WTC11 (cell line): ENCODE measurements at regions not wholly inside any gene's neighbourhood (a gene's known extent, or its start where the extent isn't known, plus 50 kb on each side); places are given as distances from the start of the nearest gene placed in this dataset.

Source experiments
- ATAC-seq: fragments of 200-7000 bp; cut with Tn5 transposase; 2 replicates; pipeline ENCODE4 v1.10.0; 2021; ENCODE audit warnings: mild to moderate bottlenecking, moderate library complexity
- CTCF ChIA-PET: fragments of 300-600 bp; sonication (Branson Sonifier 250); formaldehyde crosslinking; loops from one replicate; lab custom pipeline; 2021; ENCODE audit warnings: antibody characterized with exemption; lab: Charles Lee
- POLR2A ChIA-PET: fragments of 350-600 bp; sonication (Branson Sonifier 250); formaldehyde crosslinking; loops from one replicate; lab custom pipeline; 2021; ENCODE audit warnings: antibody characterized with exemption; lab: Charles Lee
- DNase-seq: peaks from one replicate; pipeline ENCODE4 v3.0.0; 2021; ENCODE audit warnings: low spot score
- H3K27ac Mint-ChIP-seq: 2 replicates; pipeline ENCODE4 v1.8.0; 2021; ENCODE audit warnings: mixed read lengths
- H3K27me3 Mint-ChIP-seq: 2 replicates; pipeline ENCODE4 v1.8.0; 2021; ENCODE audit warnings: low read depth, mild to moderate bottlenecking, moderate library complexity, mixed read lengths
- H3K36me3 Mint-ChIP-seq: 2 replicates; pipeline ENCODE4 v1.8.0; 2021; ENCODE audit warnings: mixed read lengths
- H3K4me1 Mint-ChIP-seq: 2 replicates; pipeline ENCODE4 v1.8.0; 2022; ENCODE audit warnings: mixed read lengths
- H3K4me3 Mint-ChIP-seq: 2 replicates; pipeline ENCODE4 v1.8.0; 2021; ENCODE audit warnings: mild to moderate bottlenecking, moderate library complexity, mixed read lengths
- H3K9me3 Mint-ChIP-seq: 2 replicates; pipeline ENCODE4 v1.8.0; 2021; ENCODE audit warnings: mixed read lengths
- ATF3 ChIP-seq: sonication (generic); formaldehyde crosslinking; conservative IDR thresholded peaks from 2 replicates; pipeline ENCODE4 v1.8.1; 2022; ENCODE audit warnings: mild to moderate bottlenecking, missing genetic modification reagents
- CDX4 ChIP-seq: fragments of 250-450 bp; sonication (Bioruptor Pico); IDR thresholded peaks from 2 replicates; pipeline ENCODE4 v1.9.0; 2021; ENCODE audit warnings: moderate library complexity, mild to moderate bottlenecking, inconsistent platforms, borderline replicate concordance
- CTCF ChIP-seq: fragments of 200-600 bp; IDR thresholded peaks from 2 replicates; pipeline ENCODE4 v1.8.0; 2022; ENCODE audit warnings: antibody characterized with exemption
- E2F1 ChIP-seq: sonication (generic); formaldehyde crosslinking; IDR thresholded peaks from 2 replicates; pipeline ENCODE4 v1.8.0; 2022; ENCODE audit warnings: mild to moderate bottlenecking, missing genetic modification reagents
- E2F5 ChIP-seq: sonication (generic); formaldehyde crosslinking; IDR thresholded peaks from 2 replicates; pipeline ENCODE4 v1.8.1; 2022; ENCODE audit warnings: mild to moderate bottlenecking, moderate library complexity, missing genetic modification reagents
- HMGA2 ChIP-seq: fragments of 250-450 bp; sonication (Bioruptor Pico); IDR thresholded peaks from 2 replicates; pipeline ENCODE4 v1.4.0; 2021; ENCODE audit warnings: mild to moderate bottlenecking, moderate library complexity
- IRF2 ChIP-seq: sonication (generic); formaldehyde crosslinking; IDR thresholded peaks from 2 replicates; pipeline ENCODE4 v1.8.0; 2022; ENCODE audit warnings: low read depth, missing genetic modification reagents, borderline replicate concordance
- MYBL2 ChIP-seq: sonication (generic); formaldehyde crosslinking; IDR thresholded peaks from 2 replicates; pipeline ENCODE4 v1.8.1; 2023; ENCODE audit warnings: mild to moderate bottlenecking, moderate library complexity, missing genetic modification reagents
- NFE2L1 ChIP-seq: sonication (generic); formaldehyde crosslinking; IDR thresholded peaks from 2 replicates; pipeline ENCODE4 v1.8.1; 2023; ENCODE audit warnings: missing genetic modification reagents
- RELA ChIP-seq: sonication (generic); formaldehyde crosslinking; IDR thresholded peaks from 2 replicates; pipeline ENCODE4 v1.8.1; 2022; ENCODE audit warnings: missing genetic modification reagents, mild to moderate bottlenecking, borderline replicate concordance
- SOX15 ChIP-seq: fragments of 250-450 bp; sonication (Bioruptor Pico); IDR thresholded peaks from 2 replicates; pipeline ENCODE4 v1.9.0; 2021; ENCODE audit warnings: mild to moderate bottlenecking
- ZNF121 ChIP-seq: sonication (generic); formaldehyde crosslinking; IDR thresholded peaks from 2 replicates; pipeline ENCODE4 v1.8.0; 2023; ENCODE audit warnings: missing genetic modification reagents
- ZNF425 ChIP-seq: fragments of 250-450 bp; sonication (Bioruptor Pico); conservative IDR thresholded peaks from 2 replicates; pipeline ENCODE4 v1.9.0; 2021; ENCODE audit warnings: mild to moderate bottlenecking
- ZNF532 ChIP-seq: fragments of 250-450 bp; sonication (Bioruptor Pico); IDR thresholded peaks from 2 replicates; pipeline ENCODE4 v1.9.0; 2021; ENCODE audit warnings: mild to moderate bottlenecking, borderline replicate concordance
- ZNF671 ChIP-seq: fragments of 250-450 bp; sonication (Bioruptor Pico); IDR thresholded peaks from 2 replicates; pipeline ENCODE4 v1.8.0; 2021; ENCODE audit warnings: mild to moderate bottlenecking
- ZSCAN18 ChIP-seq: fragments of 250-450 bp; sonication (Bioruptor Pico); IDR thresholded peaks from 2 replicates; pipeline ENCODE4 v2.1.2; 2022; ENCODE audit warnings: mild to moderate bottlenecking, moderate library complexity

GRCh38 chr9:103755441-103755840, 338.7 kb upstream of the SMC2 start:
- Mint-ChIP-seq H3K27ac (no peak overlapping the region), H3K9me3 (peaks cover 16% of the 10 kb centered on the region), H3K4me3 (no peak overlapping the region), H3K4me1 (peaks cover 23% of the 10 kb centered on the region), H3K27me3 (no peaks in the 10 kb centered on the region; the same call in 1 of the 2 replicates)
- CTCF ChIA-PET, result no interaction called here
- no peak for ATAC-seq
- no peak for DNase-seq
- TF ChIP-seq ATF3 (no peak), IRF2 (CRISPR knock-in tag) (no peak), SOX15 (CRISPR knock-in tag) (no peak), E2F1 (CRISPR knock-in tag) (no peak), NFE2L1 (CRISPR knock-in tag) (no peak), HMGA2 (CRISPR knock-in tag) (no peak), RELA (CRISPR knock-in tag) (no peak), CDX4 (no peak), ZSCAN18 (CRISPR knock-in tag) (no peak), ZNF425 (CRISPR knock-in tag) (no peak), E2F5 (no peak), CTCF (no peak), ZNF671 (CRISPR knock-in tag) (no peak), MYBL2 (CRISPR knock-in tag) (no peak), ZNF121 (no peak), ZNF532 (CRISPR knock-in tag) (no peak)
- TF ChIP-seq, all 79 proteins: peak for 0
- H3K36me3 Mint-ChIP-seq, result peaks cover 5% of the 10 kb centered on the region; the same call in 1 of the 2 replicates
- POLR2A ChIA-PET, result no interaction called here
